Heart right ventricle (tissue), 16 donors: ENCODE measurements at regions not wholly inside any gene's neighbourhood (a gene's known extent, or its start where the extent isn't known, plus 50 kb on each side); places are given as distances from the start of the nearest gene placed in this dataset.

Experiments used
- ATAC-seq, 8 donors: fragments of 200-7000 bp; cut with Tn5 transposase; one replicate each; pipeline ENCODE4 v1.9.1; 2020; ENCODE audit warnings: mild to moderate bottlenecking in 8 of 8, moderate library complexity in 8 of 8, moderate number of reproducible peaks in 1 of 8
- DNase-seq, 2 donors: peaks; one replicate each; pipeline ENCODE4 v3.0.0-alpha.2; 2020
- H3K27ac ChIP-seq, 10 donors: fragments of 200-600 bp; sonication (generic) in 2 of 10; one replicate each; pipeline versions ENCODE4 v1.5.0 to v1.8.0; 2020 to 2022; ENCODE audit warnings: mild to moderate bottlenecking in 3 of 10
- H3K27me3 ChIP-seq, 7 donors: fragments of 200-600 bp; one replicate each; pipeline ENCODE4 v1.8.0; 2021 to 2022; ENCODE audit warnings: mild to moderate bottlenecking in 2 of 7
- H3K36me3 ChIP-seq, 9 donors: fragments of 200-600 bp; sonication (generic) in 1 of 9; one replicate each; pipeline versions ENCODE4 v1.5.0 to v1.8.0; 2020 to 2022; ENCODE audit warnings: mild to moderate bottlenecking in 2 of 9
- H3K4me1 ChIP-seq, 9 donors: fragments of 200-600 bp; sonication (generic) in 1 of 9; one replicate each; pipeline versions ENCODE4 v1.5.0 to v1.8.0; 2020 to 2022; ENCODE audit warnings: mild to moderate bottlenecking in 4 of 9
- H3K4me3 ChIP-seq, 10 donors: fragments of 200-600 bp; sonication (generic) in 2 of 10; one replicate each; pipeline versions ENCODE4 v1.5.0 to v1.8.0; 2020 to 2022; ENCODE audit warnings: mild to moderate bottlenecking in 7 of 10, moderate library complexity in 2 of 10
- H3K9me3 ChIP-seq, 11 donors: fragments of 200-600 bp in 10 of 11; sonication (generic) in 2 of 11; one replicate each; pipeline versions ENCODE4 v1.5.0 to v1.8.0; 2013 to 2022; ENCODE audit warnings: mild to moderate bottlenecking in 2 of 11, control low read depth in 1 of 11, moderate library complexity in 1 of 11
- WGBS, 2 donors: extraction: QIAGEN DNeasy Blood & Tissue Kit; methylation state at CpG; one replicate each; pipeline ENCODE4 v1.1.7; 2013; ENCODE audit warnings: inconsistent platforms in 1 of 2; 5-methylcytosine and 5-hydroxymethylcytosine counted together
- intact Hi-C, 10 donors: fragments of 100-400 bp; cut with DNase I; formaldehyde crosslinking; loops; one replicate each; pipeline versions ENCODE4 v1.11.1 to v1.14.2; 2022
- TF ChIP-seq, protein P1 (sequence below), 9 donors: fragments of 200-600 bp; sonication (generic) in 2 of 9; IDR thresholded peaks; one replicate each; pipeline versions ENCODE4 v1.5.0 to v1.8.0; 2021 to 2022; ENCODE audit warnings: antibody characterized with exemption in 9 of 9, mild to moderate bottlenecking in 5 of 9, moderate library complexity in 1 of 9
- donor health status: Arrhythmogenic right ventricular cardiomyopathy.
- donor health status: ischemic (EF 13 %, LVEDD 7.1; RV severe dilation, severe dysfunction).
- donor health status: healthy with polysubstance abuse.
- donor health status: DM: no; HTN: yes; CAD: no.
- donor health status: DM: no; HTN: no; CAD: no.
- donor health status: ischemic (EF 25% LVEDD 6.9; RV normal size, moderate dysfunction).
- donor health status: ischemic (EF 25% LVEDD 5.7; RV mildly dilated, moderate dysfunction).
- donor health status: healthy.
- donor health status: DM: yes; HTN: yes; CAD: no.
- donor health status: Ischemic cardiomyopathy.
- donor health status: ischemic (EF 35%, LVEDD 5.7; RV mildly dilated, moderate dysfunction).
- donor health status: nonischemic (EF 11% LVEDD 7.7; RV severe dilation, severe dysfunction).
- donor health status: DM: yes; HTN: yes; CAD: no.
- donor health status: PGD.
- donor health status: ischemic (EF 29% LVEDD 5.4; RV normal size, mild dysfunction).
- donor health status: nonischemic (EF 23%, LVEDD 6.1; RV moderate dilation, normal function).

DNA sequence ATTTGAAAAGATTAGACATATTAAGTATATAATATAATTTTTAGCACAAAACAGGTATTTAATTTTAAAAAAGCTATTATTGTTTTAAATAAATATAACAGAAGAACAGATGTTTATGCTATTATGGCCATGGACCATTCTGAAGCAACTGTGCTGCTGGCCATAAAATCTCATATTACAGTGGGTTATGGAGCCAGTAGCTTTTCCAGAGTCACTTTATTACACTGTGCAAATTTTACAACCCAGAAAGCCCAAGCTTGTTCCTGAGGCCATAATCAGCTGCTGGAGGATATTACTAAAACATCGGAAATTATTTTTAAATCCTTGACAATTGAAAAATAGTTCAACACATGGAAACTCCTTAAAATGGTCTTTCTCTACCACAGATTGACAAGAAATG is 557.3 kb upstream of the KCNMB2 start:
- TF ChIP-seq, protein P1, sequence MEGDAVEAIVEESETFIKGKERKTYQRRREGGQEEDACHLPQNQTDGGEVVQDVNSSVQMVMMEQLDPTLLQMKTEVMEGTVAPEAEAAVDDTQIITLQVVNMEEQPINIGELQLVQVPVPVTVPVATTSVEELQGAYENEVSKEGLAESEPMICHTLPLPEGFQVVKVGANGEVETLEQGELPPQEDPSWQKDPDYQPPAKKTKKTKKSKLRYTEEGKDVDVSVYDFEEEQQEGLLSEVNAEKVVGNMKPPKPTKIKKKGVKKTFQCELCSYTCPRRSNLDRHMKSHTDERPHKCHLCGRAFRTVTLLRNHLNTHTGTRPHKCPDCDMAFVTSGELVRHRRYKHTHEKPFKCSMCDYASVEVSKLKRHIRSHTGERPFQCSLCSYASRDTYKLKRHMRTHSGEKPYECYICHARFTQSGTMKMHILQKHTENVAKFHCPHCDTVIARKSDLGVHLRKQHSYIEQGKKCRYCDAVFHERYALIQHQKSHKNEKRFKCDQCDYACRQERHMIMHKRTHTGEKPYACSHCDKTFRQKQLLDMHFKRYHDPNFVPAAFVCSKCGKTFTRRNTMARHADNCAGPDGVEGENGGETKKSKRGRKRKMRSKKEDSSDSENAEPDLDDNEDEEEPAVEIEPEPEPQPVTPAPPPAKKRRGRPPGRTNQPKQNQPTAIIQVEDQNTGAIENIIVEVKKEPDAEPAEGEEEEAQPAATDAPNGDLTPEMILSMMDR (IDR thresholded peaks at IDR 0.05) = no peak
- intact Hi-C loops = no loop called here
- no peaks in the 10 kb centered on the region for H3K9me3 ChIP-seq
- WGBS, 2 donors = 89 to 91% methylated on average over 1 of the region's 1 CpG
- no peak for DNase-seq
- H3K4me3 ChIP-seq = no peak overlapping the region
- H3K27me3 ChIP-seq = no peaks in the 10 kb centered on the region
- H3K36me3 ChIP-seq = no peaks in the 10 kb centered on the region
- ATAC-seq = no peak
- no peak overlapping the region for H3K27ac ChIP-seq
- no peaks in the 10 kb centered on the region for H3K4me1 ChIP-seq

DNA sequence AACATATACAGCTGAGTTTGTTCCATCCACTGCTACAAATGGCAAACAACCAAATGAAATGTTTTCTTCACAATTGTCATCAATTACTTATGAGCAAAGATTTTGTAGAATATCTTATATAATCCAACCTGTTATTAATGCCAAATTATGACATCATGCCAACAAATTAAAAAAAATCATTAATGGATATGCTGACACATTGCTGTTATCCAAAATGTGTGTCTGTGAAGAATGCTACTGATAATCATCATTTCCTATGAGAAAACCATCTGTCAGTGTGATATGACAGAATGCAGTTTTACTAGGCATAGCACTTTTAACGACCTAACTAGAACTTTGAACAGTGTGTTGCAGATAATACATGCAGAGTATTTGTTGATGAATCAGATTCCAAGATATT is 556.5 kb upstream of the KCNMB2 start:
- H3K4me3 ChIP-seq = no peak overlapping the region
- H3K36me3 ChIP-seq = no peaks in the 10 kb centered on the region
- no peaks in the 10 kb centered on the region for H3K4me1 ChIP-seq
- H3K27ac ChIP-seq = no peak overlapping the region
- intact Hi-C loops = no loop called here
- H3K27me3 ChIP-seq = no peaks in the 10 kb centered on the region
- 44 to 45% methylated on average over 1 of the region's 1 CpG for WGBS, 2 donors
- ATAC-seq = no peak
- DNase-seq = no peak
- no peaks in the 10 kb centered on the region for H3K9me3 ChIP-seq
- TF ChIP-seq, protein P1 (IDR thresholded peaks at IDR 0.05) = no peak

DNA sequence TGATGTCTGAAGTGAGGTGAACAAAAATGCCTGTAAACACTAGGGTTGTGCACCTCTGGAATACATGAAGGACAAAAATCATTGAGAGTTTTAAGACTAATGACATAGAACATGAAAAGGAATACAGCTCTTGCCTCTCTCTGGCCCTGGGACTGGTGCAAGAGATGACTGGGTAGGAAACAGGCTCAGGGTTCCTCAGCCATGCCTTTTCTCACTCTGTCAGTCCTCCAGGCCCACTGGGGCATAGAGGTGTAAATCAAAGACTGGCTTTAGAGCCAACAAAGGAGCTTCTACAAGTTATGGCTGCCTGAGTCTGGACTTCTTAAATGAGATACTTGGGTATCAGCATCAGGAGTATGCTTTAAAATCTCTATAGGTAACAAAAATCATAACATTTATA is 554.7 kb upstream of the KCNMB2 start:
- Histone ChIP-seq H3K4me1 (no peaks in the 10 kb centered on the region), H3K4me3 (no peak overlapping the region), H3K36me3 (no peaks in the 10 kb centered on the region), H3K9me3 (no peaks in the 10 kb centered on the region), H3K27me3 (no peaks in the 10 kb centered on the region), H3K27ac (no peak overlapping the region)
- DNase-seq = no peak
- TF ChIP-seq, protein P1 (IDR thresholded peaks at IDR 0.05) = no peak
- no peak for ATAC-seq
- intact Hi-C loops = no loop called here

DNA sequence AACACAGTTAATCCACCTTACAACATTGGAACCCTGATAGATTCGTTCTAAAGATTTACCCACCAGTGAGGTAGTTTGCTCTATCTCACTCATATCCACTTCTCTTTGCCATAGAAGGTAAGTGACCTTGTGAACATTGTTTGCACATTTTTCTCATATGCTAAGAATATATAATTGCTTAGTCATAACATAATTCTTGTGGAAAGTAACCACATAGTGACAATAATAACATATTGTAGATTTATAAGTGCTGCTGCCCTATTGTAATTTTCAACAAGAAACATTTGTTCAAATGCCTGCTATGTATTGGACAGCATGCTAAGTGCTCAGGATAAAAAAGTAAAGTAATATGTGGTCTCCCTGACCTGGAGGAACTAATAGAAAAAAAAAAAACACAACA is 554.2 kb upstream of the KCNMB2 start:
- intact Hi-C loops = no loop called here
- no peaks in the 10 kb centered on the region for H3K4me1 ChIP-seq
- 84 to 85% methylated on average over 1 of the region's 1 CpG for WGBS, 2 donors
- H3K27me3 ChIP-seq = no peaks in the 10 kb centered on the region
- TF ChIP-seq, protein P1 (IDR thresholded peaks at IDR 0.05) = no peak
- no peak for DNase-seq
- no peak overlapping the region for H3K4me3 ChIP-seq
- no peak overlapping the region for H3K27ac ChIP-seq
- no peaks in the 10 kb centered on the region for H3K9me3 ChIP-seq
- no peak for ATAC-seq
- no peaks in the 10 kb centered on the region for H3K36me3 ChIP-seq

DNA sequence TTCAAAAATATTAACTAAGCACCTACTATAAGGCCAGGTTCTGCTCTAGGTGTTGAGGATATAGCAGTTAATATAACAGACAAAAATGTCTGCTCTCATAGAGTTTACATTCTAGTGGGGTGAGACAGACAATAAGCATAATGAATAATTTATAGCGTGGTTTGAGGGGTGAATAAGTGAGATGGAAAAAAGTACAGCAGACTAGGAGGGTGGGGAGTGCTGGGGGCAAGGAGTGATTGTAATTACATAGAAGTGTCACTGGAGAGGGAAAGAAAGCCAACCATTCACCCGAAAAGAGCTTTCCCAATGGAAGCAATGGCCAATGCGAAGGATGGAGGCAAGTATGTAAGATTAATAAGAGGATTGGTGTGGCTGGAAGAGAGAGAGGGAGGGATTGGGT is 552.9 kb upstream of the KCNMB2 start:
- Histone ChIP-seq H3K4me3 (no peak overlapping the region), H3K27ac (no peak overlapping the region), H3K36me3 (no peaks in the 10 kb centered on the region), H3K27me3 (no peaks in the 10 kb centered on the region), H3K4me1 (no peaks in the 10 kb centered on the region), H3K9me3 (no peaks in the 10 kb centered on the region)
- ATAC-seq = no peak
- no peak for DNase-seq
- 77 to 78% methylated on average over 3 of the region's 3 CpGs for WGBS, 2 donors
- intact Hi-C loops = no loop called here
- TF ChIP-seq, protein P1 (IDR thresholded peaks at IDR 0.05) = no peak
